UCSD-AML1 (cell line): ENCODE measurements at regions not wholly inside any gene's neighbourhood (a gene's known extent, or its start where the extent isn't known, plus 50 kb on each side); places are given as distances from the start of the nearest gene placed in this dataset.
"Not testable (repeated sequence)": the region's sequence is repeated elsewhere in the genome, so short reads cannot be mapped to it uniquely, and the experiment has no call there.

Source experiments
- DNase-seq: peaks from one replicate; lab custom pipeline; 2025; ENCODE audit not compliant: unreplicated experiment; lab: John Stamatoyannopoulos, UW

GRCh38 chr5:108590799-108591198 is 156.9 kb upstream of the FER start:
- DNase-seq = no peak

GRCh38 chr5:108588323-108588722 is 159.4 kb upstream of the FER start:
- no peak for DNase-seq

- DNase-seq = no peak
These were observed 159.9 kb upstream of the FER start for GRCh38 chr5:108587821-108588220.

- DNase-seq = no peak
These were observed 166.7 kb upstream of the FER start for GRCh38 chr5:108581026-108581425.

GRCh38 chr5:108579236-108579635 is 168.5 kb upstream of the FER start:
- no peak for DNase-seq

- DNase-seq = no peak
These were observed 168.9 kb upstream of the FER start for GRCh38 chr5:108578791-108579190.

- DNase-seq = no peak
These were observed 180.3 kb upstream of the FER start for GRCh38 chr5:108567429-108567828.

GRCh38 chr5:108564441-108564840 is 182.5 kb upstream of the FBXL17 start:
- no peak for DNase-seq

GRCh38 chr5:108562205-108562454 is 180.2 kb upstream of the FBXL17 start:
- DNase-seq = no peak

- DNase-seq = no peak
These were observed 179.7 kb upstream of the FBXL17 start for GRCh38 chr5:108561416-108562204.

GRCh38 chr5:108560581-108560980 is 178.7 kb upstream of the FBXL17 start:
- no peak for DNase-seq

GRCh38 chr5:108560166-108560565 is 178.3 kb upstream of the FBXL17 start:
- no peak for DNase-seq

- not testable (repeated sequence) for DNase-seq
These were observed 176.9 kb upstream of the FBXL17 start for GRCh38 chr5:108558840-108559239.

GRCh38 chr5:108558142-108558541 is 176.2 kb upstream of the FBXL17 start:
- not testable (repeated sequence) for DNase-seq

GRCh38 chr5:108557686-108558085 is 175.8 kb upstream of the FBXL17 start:
- no peak for DNase-seq

GRCh38 chr5:108556441-108557145 is 174.7 kb upstream of the FBXL17 start:
- DNase-seq = no peak

GRCh38 chr5:108548684-108549596 is 167.0 kb upstream of the FBXL17 start:
- no peak for DNase-seq

GRCh38 chr5:108546939-108547338 is 165.0 kb upstream of the FBXL17 start:
- DNase-seq = no peak

GRCh38 chr5:108545301-108545700 is 163.4 kb upstream of the FBXL17 start:
- DNase-seq = no peak

GRCh38 chr5:108543486-108543885 is 161.6 kb upstream of the FBXL17 start:
- no peak for DNase-seq

GRCh38 chr5:108541836-108542235 is 159.9 kb upstream of the FBXL17 start:
- no peak for DNase-seq

GRCh38 chr5:108536321-108536720 is 154.4 kb upstream of the FBXL17 start:
- no peak for DNase-seq
